Stimulated activated CD4-positive, alpha-beta T cell treated with anti-CD3 and anti-CD28 coated beads, Interleukin-15, amount 100 ng/mL, for 1 hour (primary cell): ENCODE measurements at regions not wholly inside any gene's neighbourhood (a gene's known extent, or its start where the extent isn't known, plus 50 kb on each side); places are given as distances from the start of the nearest gene placed in this dataset.

Experiments used
- DNase-seq, 2 donors: peaks; one replicate each; pipeline ENCODE4 v3.0.0-alpha.2; 2020; ENCODE audit warnings: low read depth in 1 of 2, low spot score in 1 of 2

DNA sequence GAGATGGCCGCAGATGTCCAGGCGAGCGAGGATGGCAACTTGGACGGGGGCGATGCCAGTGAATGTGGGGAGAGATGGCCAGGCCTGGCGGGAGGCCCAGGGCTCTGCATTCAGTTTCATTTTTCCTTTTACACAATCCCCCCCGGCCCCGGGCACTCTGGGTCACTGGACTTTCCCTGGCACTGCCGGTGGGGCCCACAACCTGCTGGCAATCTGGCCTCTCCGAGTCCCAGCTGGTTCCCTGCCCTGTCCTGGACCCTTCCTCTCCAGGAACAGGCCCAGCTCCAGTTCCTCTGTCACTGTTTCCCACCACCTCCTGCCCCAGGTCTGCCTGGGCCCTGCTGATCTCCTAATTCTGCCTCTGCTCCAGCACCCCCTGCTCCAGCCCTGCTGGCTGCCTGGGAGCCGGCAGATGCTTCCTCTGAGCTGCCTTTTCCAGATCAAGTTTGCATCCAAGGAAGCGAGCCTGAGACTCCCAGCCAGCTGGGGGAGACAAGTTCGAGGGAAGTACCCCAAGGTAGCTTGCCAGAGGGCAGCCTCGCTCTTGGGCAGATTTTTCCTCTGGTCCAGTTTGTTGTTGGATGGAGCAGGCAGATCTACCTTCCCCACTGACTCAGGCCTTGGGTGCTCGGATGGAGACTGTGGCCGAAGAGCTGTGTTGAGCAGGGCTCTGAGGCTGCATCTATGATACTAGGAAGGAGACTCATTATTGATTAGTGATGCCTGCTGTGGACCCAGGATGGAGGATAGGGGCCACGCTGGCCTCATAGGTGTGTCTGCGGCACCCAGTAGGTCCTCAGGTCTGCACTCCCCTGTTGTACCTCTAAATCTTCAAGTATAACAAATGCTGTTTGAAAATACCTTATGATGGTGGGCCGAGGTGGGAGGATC lies 83.2 kb downstream of the CEBPB start:
- no peak for DNase-seq

- no peak for DNase-seq
Measured at GRCh38 chr20:50274570-50275430, 84.2 kb downstream of the CEBPB start.

GRCh38 chr20:50276119-50277063 lies 85.8 kb downstream of the CEBPB start:
- DNase-seq: no peak

DNA sequence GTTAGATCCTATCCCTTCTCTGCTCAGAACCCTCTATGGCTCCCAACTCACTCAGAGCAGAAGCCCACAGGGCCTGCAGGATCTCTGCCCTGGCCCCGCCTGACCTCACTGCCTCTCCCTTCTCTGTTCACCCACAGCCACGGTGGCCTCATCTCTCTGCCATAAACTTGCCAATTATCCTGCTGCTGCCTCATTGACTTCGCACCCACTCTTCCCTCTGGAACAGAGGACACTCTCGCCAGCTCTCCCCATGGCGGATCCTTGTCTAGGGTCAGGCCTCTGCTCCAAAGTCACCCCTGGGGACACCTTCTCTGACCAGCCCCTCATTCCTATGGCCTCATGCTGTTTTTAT lies 86.4 kb downstream of the CEBPB start:
- DNase-seq: no peak

- no peak for DNase-seq
Measured at GRCh38 chr20:50277460-50278376, 87.1 kb downstream of the CEBPB start.

- DNase-seq: no peak
Measured at GRCh38 chr20:50278377-50278683, 87.7 kb downstream of the CEBPB start.

DNA sequence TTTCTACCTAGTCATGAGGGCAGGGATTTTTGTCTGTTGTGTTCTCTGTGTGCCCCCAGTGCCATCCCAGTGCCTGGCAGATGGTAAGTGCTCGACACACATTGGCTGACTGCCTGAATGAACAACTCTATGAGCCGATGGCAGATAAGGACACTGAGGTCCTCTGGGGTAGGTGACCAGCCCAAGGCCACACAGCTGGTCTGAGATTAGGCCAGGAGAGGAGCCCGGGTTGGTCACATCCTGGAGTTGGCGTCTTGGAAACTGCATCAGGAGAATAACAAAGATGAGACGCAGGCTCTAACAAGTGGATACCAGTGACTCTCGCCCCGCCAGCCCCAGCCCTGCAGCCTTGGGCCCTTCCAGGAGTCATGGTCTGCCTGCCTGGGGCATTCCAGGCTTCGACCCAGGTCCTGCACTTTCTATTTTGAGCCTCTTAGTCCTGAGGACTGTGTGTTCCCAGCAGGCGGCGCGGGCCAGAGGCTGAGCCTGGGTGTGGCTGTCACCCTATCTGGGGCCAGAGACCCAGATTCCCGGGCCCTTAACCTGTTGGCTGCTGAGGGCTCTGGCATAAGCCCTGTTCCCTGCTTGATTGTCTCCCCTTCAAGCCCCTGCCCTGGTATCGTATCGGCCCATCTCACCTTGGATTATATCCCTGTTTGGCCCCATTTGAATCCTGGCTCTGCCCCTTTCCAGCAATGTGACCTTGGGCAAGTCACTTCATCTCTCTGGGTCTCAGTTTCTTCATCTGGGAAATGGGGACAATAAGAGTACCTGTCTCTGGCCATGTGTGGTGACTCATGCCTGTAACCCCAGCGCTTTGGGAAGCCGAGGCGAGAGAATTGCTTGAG lies 88.3 kb downstream of the CEBPB start:
- DNase-seq: no peak

GRCh38 chr20:50279988-50280850 lies 89.6 kb downstream of the CEBPB start:
- DNase-seq: no peak

DNA sequence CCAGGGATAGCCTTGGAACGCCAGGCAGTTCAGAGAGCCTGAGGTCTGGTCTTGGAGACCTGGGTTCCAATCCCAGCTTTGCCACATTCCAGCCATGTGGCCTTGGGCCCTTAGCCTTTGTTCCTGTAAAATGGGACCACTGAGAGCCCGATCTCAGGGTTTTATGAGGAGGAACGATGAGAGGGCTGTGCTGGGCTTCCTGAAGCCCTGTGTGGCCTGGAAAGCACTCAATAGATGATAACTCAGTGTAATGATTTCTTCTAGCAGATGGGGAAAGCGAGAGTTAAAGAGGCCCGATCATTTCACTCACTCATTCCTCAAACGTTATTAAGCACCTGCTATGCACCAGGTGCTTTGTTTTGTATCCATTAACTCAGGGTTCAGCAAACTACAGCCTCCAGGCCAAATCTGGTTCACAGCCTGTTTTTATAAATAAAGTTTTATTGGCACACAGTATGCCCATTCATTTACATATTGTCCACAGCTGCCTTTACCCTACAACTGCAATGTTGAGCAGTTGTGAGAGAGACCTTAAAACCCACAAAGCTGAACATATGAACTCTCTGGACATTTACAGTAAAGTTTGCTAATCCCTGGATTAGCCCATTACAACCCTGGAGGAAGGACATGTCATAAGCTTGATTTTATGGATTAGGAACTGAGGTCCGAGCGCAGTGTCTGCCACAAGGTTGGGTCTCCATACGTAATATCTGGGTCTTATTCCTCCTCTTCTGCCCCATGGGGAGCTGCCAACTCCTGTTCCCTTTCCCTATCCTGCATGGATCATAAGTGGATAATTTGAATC lies 90.4 kb downstream of the CEBPB start:
- DNase-seq: no peak

DNA sequence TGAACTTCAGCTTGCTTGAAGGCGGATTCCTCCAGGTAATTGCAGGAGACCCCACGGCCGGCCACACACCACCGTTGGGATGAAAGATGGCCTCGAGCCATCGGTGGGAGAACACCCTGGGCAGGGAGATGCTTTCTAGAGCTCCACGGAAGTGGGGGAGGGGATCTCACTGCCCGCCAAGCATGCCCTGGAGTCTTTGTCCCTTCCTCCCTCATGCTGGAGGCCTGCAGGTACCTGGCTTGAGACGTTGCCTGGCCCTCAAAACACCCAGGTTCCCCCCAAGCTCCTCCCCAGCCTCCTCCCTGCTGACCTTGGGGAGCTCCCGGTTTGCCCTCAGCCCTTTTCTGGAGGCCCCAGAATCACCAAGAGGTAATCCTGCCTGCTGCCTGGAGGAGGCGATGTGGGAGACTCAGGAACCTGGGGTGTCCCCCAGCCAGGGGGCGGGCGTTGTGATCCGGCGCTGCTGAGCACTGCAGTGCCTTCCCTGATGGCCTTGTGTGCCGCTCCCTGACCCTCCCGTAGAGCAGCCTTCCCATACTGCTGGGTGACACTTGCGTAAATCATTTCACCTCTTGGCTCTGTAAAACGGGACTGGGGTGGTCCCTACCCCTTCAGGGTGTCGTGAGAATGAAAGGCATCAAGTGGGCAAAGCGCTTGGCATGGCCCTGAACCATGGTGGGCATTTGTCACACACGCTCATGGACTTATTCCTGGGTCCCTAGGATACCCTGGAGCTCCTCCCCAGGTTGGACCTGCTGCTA lies 91.4 kb downstream of the CEBPB start:
- DNase-seq: no peak

DNA sequence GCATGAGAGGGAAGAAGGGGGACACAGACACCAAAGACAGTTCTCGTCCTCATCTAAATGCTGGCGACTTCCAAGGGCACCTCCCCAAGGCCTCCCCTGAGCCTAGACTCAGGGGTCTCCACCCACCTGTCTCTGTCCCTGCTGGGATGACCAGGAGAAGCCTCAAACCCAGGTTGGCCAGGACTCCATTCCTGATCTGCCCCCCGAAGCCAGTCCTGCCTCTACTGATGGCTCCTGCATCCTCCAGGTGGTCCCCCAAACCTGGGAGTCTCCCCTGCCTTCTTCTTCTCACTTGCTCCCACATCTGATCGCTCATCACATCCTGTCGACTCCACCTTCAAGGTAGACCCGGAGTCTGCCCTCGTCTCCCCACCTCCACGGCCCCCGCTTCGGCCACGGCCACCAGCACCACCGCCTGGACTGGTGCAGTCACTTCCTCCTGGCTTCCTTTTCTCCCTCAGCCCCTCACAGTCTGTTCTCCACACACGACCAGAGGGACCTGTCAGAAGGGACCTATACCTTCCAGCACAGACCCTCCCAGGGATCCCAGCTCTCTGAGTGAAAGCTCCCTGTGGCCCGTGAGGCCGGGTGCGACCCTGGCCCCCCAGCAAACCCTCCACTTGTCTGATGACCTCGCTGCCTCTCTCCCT lies 92.1 kb downstream of the CEBPB start:
- DNase-seq: no peak

- no peak for DNase-seq
Measured at GRCh38 chr20:50283370-50283769, 92.7 kb downstream of the CEBPB start.

GRCh38 chr20:50283922-50284810 lies 93.5 kb downstream of the CEBPB start:
- no peak for DNase-seq

GRCh38 chr20:50284811-50285375 lies 94.3 kb downstream of the CEBPB start:
- DNase-seq: no peak
